GM18508 (cell line): ENCODE measurements at regions not wholly inside any gene's neighbourhood (a gene's known extent, or its start where the extent isn't known, plus 50 kb on each side); places are given as distances from the start of the nearest gene placed in this dataset.

ENCODE experiments used
- ATAC-seq: cut with Tn5 transposase; IDR thresholded peaks from one replicate; pipeline ENCODE4 v1.9.1; 2021; ENCODE audit warnings: moderate number of reproducible peaks; ENCODE audit not compliant: insufficient read depth, unreplicated experiment

DNA sequence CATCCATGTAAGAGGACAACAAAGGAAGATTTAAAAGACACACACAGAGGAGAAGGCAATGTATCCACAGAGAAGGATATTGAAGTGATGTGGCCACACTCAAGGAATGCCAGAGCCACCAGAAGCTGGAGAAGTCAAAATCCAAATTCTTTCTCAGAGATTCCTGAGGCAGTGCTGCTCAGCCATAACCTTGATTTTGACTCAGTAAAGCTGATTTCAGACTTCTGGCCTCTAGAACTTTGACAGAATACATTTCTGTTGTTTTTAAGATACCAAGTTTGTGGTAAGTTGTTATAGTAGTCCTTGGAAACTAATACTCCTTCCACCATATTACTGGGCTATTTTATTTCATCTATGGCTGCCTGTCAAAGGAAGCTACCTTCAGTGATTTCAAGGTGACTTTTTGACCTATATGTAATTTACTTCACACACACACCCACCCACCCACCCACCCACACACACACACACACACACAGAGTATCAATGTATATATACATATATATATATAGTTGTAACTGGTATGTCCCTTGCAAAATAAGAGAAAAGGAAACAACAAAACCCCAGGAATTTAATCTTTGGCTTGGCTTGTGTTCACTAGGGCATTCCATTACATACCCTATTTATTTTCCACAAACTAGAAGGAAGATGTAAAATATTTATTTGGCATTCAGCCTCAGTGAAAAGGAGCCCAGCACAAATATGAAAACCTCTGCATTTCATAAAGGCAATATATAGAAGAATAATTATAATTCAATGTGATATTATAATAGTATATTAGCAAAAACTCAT, 142.1 kb upstream of the PTGFR start:
- no peak for ATAC-seq

DNA sequence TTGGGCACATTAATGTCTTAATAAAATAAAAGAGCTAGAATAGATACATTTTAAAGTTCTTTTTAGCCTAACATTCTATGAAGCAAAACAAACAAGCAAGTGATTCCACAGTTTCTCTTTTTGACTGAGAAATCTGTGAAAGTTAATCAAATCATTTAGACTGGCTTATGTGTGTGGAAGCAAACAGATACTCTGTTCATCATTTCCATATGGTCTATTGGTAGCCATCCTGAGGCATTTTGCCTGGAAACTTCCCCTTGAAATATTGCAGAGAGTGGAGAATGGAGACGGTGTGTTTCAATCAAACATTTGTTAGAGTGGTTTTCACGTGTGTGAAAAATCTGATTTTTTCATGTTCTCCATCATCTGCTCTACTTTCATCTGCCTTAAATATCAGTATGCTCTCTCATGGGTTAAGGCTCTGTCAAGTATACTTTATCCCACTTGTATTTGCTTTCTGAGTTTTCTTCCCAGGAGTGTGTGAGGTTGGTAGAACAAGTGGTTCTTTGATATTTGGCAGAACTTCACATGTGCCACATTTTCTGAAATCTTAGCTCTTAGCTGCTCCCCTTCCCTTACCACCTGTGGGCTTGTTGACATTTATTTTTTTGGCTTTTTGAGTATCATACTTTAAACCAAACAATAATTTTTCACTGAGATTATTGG, 139.1 kb upstream of the PTGFR start:
- ATAC-seq, result no peak

DNA sequence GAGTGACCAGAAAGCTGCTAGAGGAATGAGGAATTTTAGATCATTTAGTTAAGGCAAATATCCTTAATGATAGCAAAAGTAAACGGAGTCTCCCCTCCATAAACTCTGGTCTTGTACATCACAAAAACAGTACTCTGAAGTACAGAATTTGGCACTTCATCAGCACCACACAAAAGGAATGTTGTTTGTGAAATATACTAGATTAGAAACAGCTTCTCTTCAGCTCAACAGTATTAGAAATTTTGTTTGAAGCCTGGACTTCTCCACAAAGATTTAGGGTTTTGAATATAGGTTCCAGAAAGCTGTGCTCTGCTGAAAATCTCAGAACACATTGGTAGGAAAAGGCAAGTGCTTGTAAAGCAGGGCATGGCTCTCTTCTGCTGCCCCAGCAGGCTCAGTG, 135.1 kb upstream of the PTGFR start:
- ATAC-seq, result no peak

DNA sequence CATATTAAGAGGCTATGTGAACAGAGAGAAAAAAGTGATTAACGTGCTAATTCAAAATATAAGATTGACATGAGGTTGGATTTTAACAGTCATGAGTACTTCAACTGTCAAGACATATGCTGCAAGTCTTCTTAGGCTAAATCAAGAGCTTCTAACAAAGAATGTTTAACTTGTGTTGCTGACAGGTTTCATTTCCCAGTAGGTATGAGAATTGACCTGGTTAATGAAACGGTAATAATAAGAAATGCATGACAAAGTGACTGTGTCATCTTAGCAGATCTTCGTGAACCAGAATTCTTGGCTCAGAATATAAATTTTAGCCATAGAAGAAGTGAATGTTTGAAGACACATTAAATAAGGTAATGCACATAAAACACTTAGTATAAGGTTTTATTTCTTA, 132.6 kb upstream of the PTGFR start:
- ATAC-seq, result no peak

DNA sequence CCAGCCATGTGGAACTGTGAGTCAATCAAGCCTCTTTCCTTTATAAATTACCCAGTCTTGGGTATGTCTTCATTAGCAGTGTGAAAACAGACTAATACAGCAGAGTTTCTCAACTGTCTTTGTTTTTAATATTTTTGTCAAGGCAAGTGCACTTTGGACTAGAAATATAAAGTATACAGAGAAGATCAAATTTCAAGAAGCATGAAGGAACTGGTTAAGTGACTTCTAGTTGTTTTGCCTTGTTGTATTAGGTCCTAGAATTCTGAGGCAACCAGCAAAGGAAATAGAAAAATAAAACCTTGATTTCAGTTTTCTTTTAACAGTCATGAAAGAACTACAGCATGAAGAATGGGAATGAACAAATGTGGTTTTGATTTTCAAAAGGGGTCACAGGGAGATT, 131.1 kb upstream of the PTGFR start:
- no peak for ATAC-seq

DNA sequence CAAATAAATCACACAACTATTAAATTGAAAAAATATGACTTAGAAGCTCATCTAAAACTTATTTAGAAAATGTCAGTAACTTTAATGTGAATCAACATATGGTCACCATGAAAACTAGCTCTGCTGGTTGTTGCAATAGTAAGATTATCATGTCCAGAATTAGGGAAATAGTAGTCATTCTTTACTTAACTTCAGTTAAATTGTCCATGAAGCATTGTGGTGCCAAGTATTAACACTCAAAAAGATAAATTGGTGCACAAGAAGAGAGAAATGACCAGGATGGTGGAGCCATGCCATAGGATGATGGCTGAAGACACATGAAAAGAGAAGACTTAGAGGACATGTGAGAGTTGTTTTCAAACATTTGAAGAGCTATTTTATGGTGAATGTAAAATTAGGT, 130.2 kb upstream of the PTGFR start:
- no peak for ATAC-seq

DNA sequence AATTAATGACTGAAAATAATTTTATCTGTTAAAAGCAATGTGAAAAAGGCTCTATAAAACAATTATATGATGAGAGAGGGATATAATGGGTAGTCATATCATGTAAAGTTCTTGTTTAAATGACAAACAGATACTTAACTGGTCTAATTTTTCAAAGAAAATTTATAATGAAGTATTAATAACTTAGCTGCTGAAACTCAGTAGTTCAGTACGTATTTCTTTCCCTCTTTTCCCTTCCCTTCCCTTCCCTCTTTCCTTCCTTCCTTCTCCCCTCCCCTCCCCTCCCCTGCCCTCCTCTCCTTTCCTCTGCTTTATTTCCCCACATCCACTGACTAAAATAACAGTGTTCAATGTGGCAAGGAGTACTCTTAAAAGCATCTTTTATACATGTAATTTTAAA, 123.1 kb upstream of the PTGFR start:
- no peak for ATAC-seq

DNA sequence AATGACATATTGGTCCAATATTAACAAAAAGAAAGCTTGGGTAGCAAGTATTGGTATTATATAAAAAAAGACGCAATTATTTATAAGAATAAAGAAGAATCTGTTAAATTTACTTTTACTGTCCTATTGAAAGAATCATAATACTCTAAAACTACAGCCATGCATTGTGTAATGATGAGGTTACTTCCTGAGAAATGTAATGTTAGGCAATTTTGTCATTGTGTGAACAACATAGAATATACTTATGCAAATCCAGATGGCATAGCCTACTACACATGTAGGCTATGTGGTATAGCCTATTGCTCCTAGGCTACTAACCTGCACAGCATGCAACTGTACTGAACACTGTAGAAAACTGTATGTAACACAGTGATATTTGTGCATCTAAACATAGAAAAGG, 121.2 kb upstream of the PTGFR start:
- ATAC-seq, result no peak

DNA sequence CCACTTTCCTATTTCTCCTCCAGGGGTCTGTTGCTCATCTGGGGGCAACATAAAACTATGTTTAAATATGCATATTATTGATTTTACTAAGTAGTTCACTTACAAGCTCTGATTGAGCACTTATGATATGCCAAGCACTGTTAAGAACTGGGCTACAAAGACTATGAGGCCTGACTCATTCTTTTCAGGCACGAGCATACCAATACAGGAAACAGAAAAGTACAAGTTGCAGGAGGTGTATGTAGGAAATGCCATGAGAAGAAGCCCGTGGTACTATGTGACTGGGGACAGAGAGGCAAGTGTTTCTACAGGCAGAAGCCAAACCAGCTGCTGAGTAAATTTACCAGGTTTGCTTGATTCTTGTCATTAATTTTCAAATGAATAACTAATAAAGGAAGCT, 120.4 kb upstream of the PTGFR start:
- peak; percentile 67 for ATAC-seq

DNA sequence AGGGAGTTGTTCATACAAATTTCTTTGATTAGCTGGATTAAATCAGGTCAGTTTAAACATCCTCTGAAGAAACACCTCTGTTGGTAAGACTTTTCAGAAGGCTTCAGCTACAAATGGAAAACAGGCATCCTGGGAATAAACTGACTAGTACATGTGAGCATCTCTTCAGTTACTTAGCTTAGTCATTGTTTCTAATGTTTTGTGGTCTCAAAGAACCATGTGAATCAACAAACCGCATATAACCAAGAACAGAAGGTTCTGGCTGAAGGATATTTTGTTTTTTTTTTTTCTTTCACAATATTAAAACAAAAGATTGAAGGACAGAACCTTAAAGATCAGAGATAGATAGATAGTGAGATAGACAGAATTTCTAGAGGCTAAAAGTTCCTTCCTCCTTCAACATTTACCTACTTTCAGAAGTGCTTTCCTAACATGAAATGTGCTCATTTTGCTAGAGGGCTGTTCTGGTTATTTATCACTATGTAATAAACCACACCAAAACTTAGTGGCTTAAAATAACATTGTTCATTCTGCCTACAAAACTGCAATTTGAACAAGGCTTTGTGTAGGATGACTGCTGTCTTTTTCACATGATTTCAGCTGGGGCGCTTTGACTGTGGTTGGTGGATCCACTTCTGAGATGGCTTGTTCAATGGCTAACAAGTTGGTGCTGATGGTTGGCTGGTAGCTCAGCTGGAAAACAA, 119.8 kb upstream of the PTGFR start:
- peak; percentile 59 for ATAC-seq

DNA sequence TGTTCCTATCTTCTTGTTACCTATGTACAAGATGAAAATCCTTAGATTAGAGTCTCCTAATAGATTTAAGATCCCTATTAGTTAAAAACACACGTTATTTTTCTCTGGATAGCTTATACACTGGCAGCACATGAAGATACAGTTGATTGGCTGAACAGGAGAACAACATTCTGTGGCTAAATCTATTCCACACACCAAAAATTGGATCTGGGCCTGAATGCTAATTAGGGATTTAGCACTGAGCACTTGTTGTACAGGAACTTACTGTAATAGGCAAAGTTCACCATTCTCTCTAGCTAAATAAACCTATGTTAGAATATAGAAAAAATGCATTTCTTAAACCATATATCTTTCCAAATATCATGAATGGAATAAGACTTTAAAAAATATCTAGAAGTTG, 117.1 kb upstream of the PTGFR start:
- ATAC-seq, result no peak

DNA sequence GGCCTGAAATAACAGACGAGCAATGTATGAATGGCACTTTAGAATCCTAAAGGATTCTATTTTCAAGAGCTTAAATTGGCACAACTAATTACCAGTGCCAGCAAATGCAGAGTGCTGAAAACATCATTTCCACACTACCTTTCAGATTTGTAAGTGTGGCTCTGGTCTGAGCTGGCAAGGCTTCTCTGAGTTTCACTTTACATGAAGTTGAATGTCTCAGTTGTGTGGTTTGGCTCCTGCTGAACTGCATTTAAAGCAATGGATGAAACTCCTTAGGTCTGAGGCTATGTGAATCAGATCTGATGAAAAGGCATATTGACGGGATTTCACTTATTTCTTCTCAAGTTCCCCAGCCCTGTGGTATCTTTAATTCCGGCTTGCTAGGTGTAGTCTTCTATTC, 114.8 kb upstream of the PTGFR start:
- no peak for ATAC-seq

DNA sequence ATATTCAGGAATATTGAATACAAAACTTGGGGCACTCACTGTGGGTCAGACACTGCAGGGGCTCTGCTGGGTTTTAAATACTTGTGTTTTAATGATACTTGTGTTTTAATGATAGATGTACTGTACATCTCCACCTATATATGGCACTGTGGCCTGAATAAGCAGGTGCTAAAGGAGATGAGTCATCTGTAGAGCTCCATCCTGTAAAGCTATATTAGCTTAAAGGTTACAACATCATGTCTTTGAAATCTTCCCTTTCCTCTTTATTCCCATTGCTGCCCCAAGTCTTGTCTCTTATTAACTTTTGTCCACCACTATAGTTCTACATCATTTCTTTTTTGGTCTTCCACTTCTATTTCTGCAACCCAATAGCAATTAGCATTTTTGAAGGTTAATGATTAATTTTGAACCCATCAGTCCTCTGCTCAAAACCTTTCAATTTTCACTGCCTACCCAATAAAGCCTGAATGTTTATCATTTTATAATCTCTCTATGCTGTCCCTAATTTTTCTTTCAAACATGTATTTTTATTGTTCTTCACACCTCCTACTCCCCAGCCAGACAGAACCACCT, 113.3 kb upstream of the PTGFR start:
- ATAC-seq, result peak; percentile 95

DNA sequence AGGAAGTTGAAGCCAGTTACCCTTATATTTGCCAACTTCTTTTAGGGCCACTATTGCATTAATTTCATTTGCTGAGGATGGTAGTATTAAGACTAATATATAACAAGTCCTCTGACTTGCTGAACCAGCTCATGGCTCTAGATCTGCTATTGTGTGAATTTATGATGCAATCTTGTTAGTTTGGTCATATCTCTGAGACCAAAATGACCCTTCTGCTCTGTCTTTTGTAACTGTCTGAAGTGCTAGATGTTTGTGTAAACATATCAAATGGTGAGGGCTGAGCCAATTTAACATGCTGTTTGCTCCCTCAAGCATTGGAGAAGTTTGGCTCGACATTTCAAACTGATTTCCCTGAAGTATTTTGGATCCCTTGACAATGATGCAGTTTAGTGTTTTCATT, 106.9 kb upstream of the PTGFR start:
- no peak for ATAC-seq

DNA sequence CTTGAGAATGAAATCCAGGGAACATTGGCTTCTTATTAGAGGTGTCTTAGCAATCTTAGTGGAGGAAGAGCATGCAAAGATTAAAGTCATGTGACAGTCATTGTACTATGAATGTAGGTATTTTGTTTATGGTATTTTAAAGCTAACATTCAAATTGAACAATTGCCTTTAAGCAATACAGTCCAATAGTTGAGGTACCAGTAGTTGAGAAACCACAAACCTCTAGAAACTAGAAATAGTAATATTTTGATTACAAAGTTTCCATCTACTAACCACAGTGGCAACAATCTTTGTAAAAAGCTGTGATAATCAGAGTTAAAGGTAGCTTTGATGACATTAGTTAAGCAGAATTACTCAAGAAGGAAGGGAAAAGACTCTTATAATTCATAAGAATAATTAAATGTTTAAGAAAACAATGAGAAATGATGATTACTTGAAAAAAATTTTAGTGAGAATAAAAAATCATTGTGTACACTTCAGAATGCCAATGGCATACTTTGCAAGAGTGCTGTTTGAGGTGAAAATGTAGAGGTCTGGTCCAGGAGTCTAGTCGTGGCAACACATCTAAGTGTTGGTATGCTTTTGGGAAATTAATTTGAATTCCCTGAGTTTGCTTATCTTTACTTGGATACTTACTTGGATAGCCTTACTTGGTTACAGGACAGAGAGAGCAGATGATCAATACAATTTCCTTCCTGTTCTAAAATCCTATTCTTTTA, 104.9 kb upstream of the PTGFR start:
- ATAC-seq, result peak; percentile 91

DNA sequence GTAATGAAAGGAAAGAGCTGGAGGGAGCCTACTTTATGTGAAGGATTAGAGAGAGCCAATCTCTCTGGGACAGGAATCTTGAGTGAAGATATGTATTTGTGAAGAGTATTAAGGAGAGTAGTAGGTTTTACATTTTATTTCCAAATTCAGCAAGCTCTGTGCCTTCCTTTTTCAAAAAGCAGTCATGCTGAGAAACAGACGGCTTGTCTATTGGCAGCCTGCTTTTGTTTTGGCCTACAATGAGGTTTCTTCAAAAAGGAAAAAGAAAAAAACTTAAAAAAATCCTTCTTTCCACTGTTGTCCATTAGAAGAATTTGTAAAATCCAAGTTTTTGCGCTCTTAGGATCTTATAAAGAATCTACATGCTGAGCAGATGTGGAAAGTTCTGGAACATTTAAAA, 103.6 kb upstream of the PTGFR start:
- no peak for ATAC-seq

DNA sequence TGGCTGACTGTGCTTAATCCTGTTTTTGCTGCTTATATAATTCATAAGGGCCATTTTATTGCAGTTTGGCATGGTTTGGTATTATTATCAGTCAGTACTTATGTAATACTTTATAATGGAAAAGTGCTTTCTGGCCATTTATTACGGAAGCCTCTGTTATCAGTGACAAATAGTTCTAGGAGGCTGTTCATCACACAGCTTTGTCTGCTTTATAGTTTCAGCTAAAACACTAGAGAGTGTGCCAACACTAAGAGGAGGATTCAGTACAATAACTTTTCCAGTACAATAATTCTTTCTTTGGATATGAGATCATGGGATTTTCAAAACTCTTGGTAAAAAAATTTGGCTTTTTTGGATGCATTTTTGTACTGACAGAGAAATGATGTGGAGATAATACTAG, 102.9 kb upstream of the PTGFR start:
- no peak for ATAC-seq

DNA sequence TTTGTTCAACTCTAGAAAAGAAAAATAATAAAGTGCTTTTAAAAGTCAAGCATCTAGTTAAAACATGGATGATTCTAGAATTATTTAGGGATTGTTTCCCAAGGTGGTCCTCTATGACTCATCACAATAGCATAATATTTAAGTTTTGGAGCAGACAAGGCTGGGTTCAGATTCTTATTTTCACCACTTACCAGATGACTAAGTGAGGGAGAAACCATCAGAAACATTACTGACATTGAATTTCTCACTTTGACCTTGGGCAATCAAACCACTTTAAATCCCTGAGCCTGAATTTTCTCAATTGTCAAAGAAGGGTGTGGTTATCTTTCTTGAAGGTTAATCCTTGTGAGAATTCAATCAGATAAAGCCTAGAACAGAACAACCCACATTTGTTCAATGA, 102.5 kb upstream of the PTGFR start:
- no peak for ATAC-seq

DNA sequence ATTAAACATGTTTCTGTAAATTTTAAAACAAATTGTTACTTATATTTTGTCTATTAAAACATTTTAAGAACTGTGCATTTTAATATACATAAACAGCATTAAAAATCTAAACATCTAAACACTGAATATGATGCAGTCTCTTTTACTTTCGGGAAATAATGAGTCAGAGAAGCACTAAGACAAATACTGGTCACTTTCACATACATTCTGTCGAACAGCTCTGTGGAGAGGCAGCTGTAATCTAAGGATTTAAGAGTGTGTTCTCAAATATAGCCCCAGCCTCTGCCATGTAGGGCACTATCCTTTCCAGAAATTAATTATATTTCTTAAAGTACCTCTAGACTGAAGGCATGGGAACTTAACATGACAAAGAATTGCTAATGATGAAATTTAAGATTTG, 89.6 kb upstream of the PTGFR start:
- ATAC-seq, result no peak

DNA sequence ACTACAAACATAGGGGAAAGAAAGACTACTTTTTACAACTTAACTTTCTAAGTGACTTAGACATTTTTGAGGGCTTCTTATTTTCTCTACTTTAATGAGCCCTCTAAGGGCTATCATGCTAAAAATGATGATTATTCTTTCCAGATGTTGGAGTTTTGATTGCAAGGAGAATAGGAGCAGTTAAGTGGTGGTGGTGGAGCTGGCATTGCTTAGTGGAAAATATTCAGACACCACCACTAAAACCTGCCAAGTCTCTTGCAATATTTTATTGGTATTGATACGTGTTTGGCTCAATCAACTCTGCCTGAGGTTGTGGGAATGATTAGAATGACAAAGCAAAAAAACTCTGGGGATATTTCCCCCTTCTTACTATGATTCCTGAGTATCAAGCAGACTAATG, 82.6 kb upstream of the PTGFR start:
- ATAC-seq, result no peak

DNA sequence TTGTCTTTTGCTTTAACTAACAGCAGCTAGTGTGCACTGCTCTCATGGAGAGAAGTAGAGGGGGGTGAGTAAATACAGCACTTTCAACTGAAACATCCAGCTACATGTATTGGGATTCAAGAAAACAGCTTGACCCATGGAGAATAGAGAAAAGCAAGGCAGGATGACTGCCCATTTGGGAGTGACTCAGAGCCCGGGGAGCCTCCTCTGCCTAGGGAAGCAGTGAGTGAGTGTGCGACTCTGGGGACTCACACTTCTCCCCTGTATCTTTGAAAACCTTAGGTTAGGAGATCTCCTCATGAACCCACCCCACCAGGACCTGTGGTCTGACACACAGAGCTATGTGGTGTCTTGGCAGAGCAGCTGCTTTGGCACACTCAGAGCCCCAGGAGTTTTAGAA, 82.0 kb upstream of the PTGFR start:
- no peak for ATAC-seq
